SK-N-SH (cell line): ENCODE measurements at regions not wholly inside any gene's neighbourhood (a gene's known extent, or its start where the extent isn't known, plus 50 kb on each side); places are given as distances from the start of the nearest gene placed in this dataset.

Experiments
- CTCF ChIA-PET: fragments of 300-600, 350-600 bp; formaldehyde crosslinking; extraction: SDS; loops from one replicate; lab custom pipeline; 2021; lab: Yijun Ruan, JAX
- POLR2A ChIA-PET: fragments of 350-600 bp; sonication (Branson Sonifier 250); formaldehyde crosslinking; extraction: SDS; loops from one replicate; lab custom pipeline; 2020; ENCODE audit warnings: antibody characterized with exemption, inconsistent platforms; lab: Yijun Ruan, JAX
- DNase-seq: peaks from one replicate; pipeline ENCODE4 v3.0.0; 2012
- H2AFZ ChIP-seq: fragments of 200-600 bp; sonication (generic); 2 replicates; pipeline ENCODE4 v1.8.1; 2016; ENCODE audit warnings: antibody characterized with exemption, mild to moderate bottlenecking, low read depth
- H3F3A ChIP-seq: fragments of 200-600 bp; sonication (generic); replicated peaks from 2 replicates; pipeline ENCODE3; 2016; ENCODE audit warnings: antibody characterized with exemption, mild to moderate bottlenecking; ENCODE audit not compliant: insufficient read depth
- H3K27ac ChIP-seq, 2 experiments: fragments of 200-500 bp in 1 of 2; fragments of 200-600 bp in 1 of 2; sonication (Bioruptor generic) in 1 of 2; sonication (generic), shearing (Covaris generic) in 1 of 2; 2 replicates each; pipeline versions ENCODE4 v1.5.1 to v1.6.1; 2014 to 2016; ENCODE audit warnings: low read depth in 2 of 2, inconsistent platforms in 1 of 2, low read length in 1 of 2, mild to moderate bottlenecking in 1 of 2, mixed read lengths in 1 of 2
- H3K27me3 ChIP-seq: fragments of 200-600 bp; sonication (generic), shearing (Covaris generic); 2 replicates; pipeline ENCODE4 v1.6.1; 2016; ENCODE audit warnings: mixed run types; ENCODE audit not compliant: insufficient read depth
- H3K36me3 ChIP-seq, 2 experiments: fragments of 200-500 bp in 1 of 2; fragments of 200-600 bp in 1 of 2; sonication (Bioruptor generic) in 1 of 2; sonication (generic) in 1 of 2; replicated peaks in 1 of 2; 2 replicates each; pipeline versions ENCODE3 to v1.5.1; 2014 to 2016; ENCODE audit warnings: low read length in 1 of 2, mild to moderate bottlenecking in 1 of 2; ENCODE audit not compliant: insufficient read depth in 2 of 2, control insufficient read depth in 1 of 2
- H3K4me1 ChIP-seq, 2 experiments: fragments of 200-500 bp in 1 of 2; fragments of 200-600 bp in 1 of 2; sonication (Bioruptor generic) in 1 of 2; sonication (generic), shearing (Covaris generic) in 1 of 2; 2 replicates each; pipeline versions ENCODE4 v1.5.1 to v1.6.1; 2014 to 2016; ENCODE audit warnings: low read depth in 1 of 2, low read length in 1 of 2, mixed run types in 1 of 2; ENCODE audit not compliant: insufficient read depth in 2 of 2, control insufficient read depth in 1 of 2
- H3K4me2 ChIP-seq: fragments of 200-600 bp; sonication (generic), shearing (Covaris generic); 2 replicates; pipeline ENCODE4 v1.6.1; 2017; ENCODE audit warnings: mixed run types
- H3K4me3 ChIP-seq, 2 experiments: fragments of 200-500 bp in 1 of 2; fragments of 200-600 bp in 1 of 2; sonication (Bioruptor generic) in 1 of 2; sonication (generic), shearing (Covaris generic) in 1 of 2; 2 replicates each; pipeline versions ENCODE4 v1.5.1 to v1.8.1; 2014 to 2016; ENCODE audit warnings: low read depth in 2 of 2, inconsistent platforms in 1 of 2, low read length in 1 of 2, mild to moderate bottlenecking in 1 of 2, mixed read lengths in 1 of 2, moderate library complexity in 1 of 2
- H3K79me2 ChIP-seq: fragments of 200-600 bp; sonication (generic); 2 replicates; pipeline ENCODE4 v1.8.1; 2017; ENCODE audit warnings: mild to moderate bottlenecking; ENCODE audit not compliant: insufficient read depth
- H3K9ac ChIP-seq: fragments of 200-600 bp; sonication (generic); 2 replicates; pipeline ENCODE4 v1.6.1; 2017; ENCODE audit warnings: mixed run types
- H3K9me2 ChIP-seq: fragments of 200-600 bp; sonication (generic); 2 replicates; pipeline ENCODE4 v1.6.1; 2017; ENCODE audit warnings: mixed run types
- H3K9me3 ChIP-seq: fragments of 200-600 bp; sonication (generic); 2 replicates; pipeline ENCODE4 v1.6.1; 2017; ENCODE audit warnings: mixed run types, mild to moderate bottlenecking, moderate library complexity
- H4K20me1 ChIP-seq: fragments of 200-600 bp; sonication (generic); 2 replicates; pipeline ENCODE4 v1.6.1; 2017; ENCODE audit warnings: mild to moderate bottlenecking, mixed run types; ENCODE audit not compliant: insufficient read depth
- CTCF ChIP-seq: fragments of 200-600 bp; sonication (generic); IDR thresholded peaks from 2 replicates; pipeline ENCODE4 v1.6.1; 2017; ENCODE audit warnings: antibody characterized with exemption, mild to moderate bottlenecking, moderate library complexity
- FOXJ3 ChIP-seq: sonication (generic); formaldehyde crosslinking; IDR thresholded peaks from 2 replicates; pipeline ENCODE4 v1.5.1; 2020; ENCODE audit warnings: mild to moderate bottlenecking, missing genetic modification reagents
- FOXM1 ChIP-seq: IDR thresholded peaks from 2 replicates; pipeline ENCODE4 v1.4.0; 2012; ENCODE audit warnings: low read depth, mild to moderate bottlenecking
- GABPA ChIP-seq: IDR thresholded peaks from 2 replicates; pipeline ENCODE4 v1.4.0; 2012; ENCODE audit warnings: low read depth, mild to moderate bottlenecking
- GATA2 ChIP-seq: sonication (generic); formaldehyde crosslinking; IDR thresholded peaks from 2 replicates; pipeline ENCODE4 v1.5.0; 2020; ENCODE audit warnings: mild to moderate bottlenecking, missing genetic modification reagents
- IRF3 ChIP-seq: fragments of 150-350 bp; IDR thresholded peaks from 2 replicates; pipeline ENCODE4 v1.6.1; 2016; ENCODE audit warnings: mild to moderate bottlenecking, low read depth, low read length
- JUND ChIP-seq: IDR thresholded peaks from 2 replicates; pipeline ENCODE4 v1.4.0; 2012
- MEF2A ChIP-seq: IDR thresholded peaks from 2 replicates; pipeline ENCODE4 v1.4.0; 2012; ENCODE audit warnings: low read depth, borderline replicate concordance
- POLR2AphosphoS5 ChIP-seq: IDR thresholded peaks from 2 replicates; pipeline ENCODE4 v1.6.1; 2012; ENCODE audit warnings: low read depth, low read length
- SIN3A ChIP-seq: IDR thresholded peaks from 2 replicates; pipeline ENCODE4 v1.6.1; 2012; ENCODE audit warnings: low read depth, mild to moderate bottlenecking, low read length, moderate library complexity, borderline replicate concordance
- SMC3 ChIP-seq: IDR thresholded peaks from 2 replicates; pipeline ENCODE4 v1.6.1; 2012; ENCODE audit warnings: low read depth, low read length, improper control_type of control experiment
- TAF1 ChIP-seq: IDR thresholded peaks from 2 replicates; pipeline ENCODE4 v1.6.1; 2012; ENCODE audit warnings: low read depth, mild to moderate bottlenecking, low read length, moderate library complexity, borderline replicate concordance
- TCF12 ChIP-seq: IDR thresholded peaks from 2 replicates; pipeline ENCODE4 v1.4.0; 2012
- YY1 ChIP-seq: IDR thresholded peaks from 2 replicates; pipeline ENCODE4 v1.4.0; 2012; ENCODE audit warnings: low read depth, mild to moderate bottlenecking
- WGBS: methylation state at CpG from one replicate; pipeline ENCODE4 v1.1.6; 2017; ENCODE audit warnings: low lambda C conversion rate; 5-methylcytosine and 5-hydroxymethylcytosine counted together

- TF ChIP-seq CTCF = no peak
- TF ChIP-seq MEF2A = no peak
- TF ChIP-seq, all 33 proteins: peak for 0
These were observed 1454.2 kb downstream of the ARAP2 start (continued) for GRCh38 chr4:34790131-34790530.

- ChIA-PET CTCF (no interaction called here), POLR2A (no interaction called here)
- no peaks in the 10 kb centered on the region for H4K20me1 ChIP-seq
- TF ChIP-seq IRF3 (no peak), GATA2 (CRISPR knock-in tag) (no peak), JUND (no peak), GABPA (no peak), FOXJ3 (CRISPR knock-in tag) (no peak), SIN3A (no peak)
- no peaks in the 10 kb centered on the region for H3K9me2 ChIP-seq
- no peaks in the 10 kb centered on the region for H3K36me3 ChIP-seq
- no peaks in the 10 kb centered on the region for H3F3A ChIP-seq
- H3K4me3 ChIP-seq = no peak overlapping the region
- H3K9ac ChIP-seq = no peak overlapping the region
- H3K4me2 ChIP-seq = no peak overlapping the region
- no peaks in the 10 kb centered on the region for H3K4me1 ChIP-seq
- H3K27me3 ChIP-seq = no peaks in the 10 kb centered on the region
- 5% methylated on average over 2 of the region's 2 CpGs for WGBS
- DNase-seq = no peak
- no peaks in the 10 kb centered on the region for H3K9me3 ChIP-seq
- H2AFZ ChIP-seq = no peak overlapping the region
- no peak overlapping the region for H3K27ac ChIP-seq
- H3K79me2 ChIP-seq = no peaks in the 10 kb centered on the region
These were observed 1453.1 kb downstream of the ARAP2 start for GRCh38 chr4:34791209-34791608.

- Histone ChIP-seq H3K27ac (no peak overlapping the region), H3K9me2 (no peaks in the 10 kb centered on the region), H3K36me3 (no peaks in the 10 kb centered on the region), H2AFZ (no peak overlapping the region), H3K4me3 (no peak overlapping the region), H3K4me1 (no peaks in the 10 kb centered on the region), H3K4me2 (no peak overlapping the region), H3F3A (no peaks in the 10 kb centered on the region), H4K20me1 (no peaks in the 10 kb centered on the region), H3K9me3 (no peaks in the 10 kb centered on the region), H3K27me3 (no peaks in the 10 kb centered on the region), H3K79me2 (no peaks in the 10 kb centered on the region), H3K9ac (no peak overlapping the region)
- ChIA-PET POLR2A (no interaction called here), CTCF (no interaction called here)
- no peak for DNase-seq
- TF ChIP-seq SIN3A (no peak), TCF12 (no peak), TAF1 (no peak), YY1 (no peak), JUND (no peak), SMC3 (no peak), FOXM1 (no peak), POLR2AphosphoS5 (no peak), MEF2A (no peak)
- WGBS = 15% methylated on average over 1 of the region's 1 CpG
These were observed 1443.4 kb downstream of the ARAP2 start for GRCh38 chr4:34800953-34801352.
